Fibroblast of peridontal ligament (primary cell): ENCODE measurements at regions not wholly inside any gene's neighbourhood (a gene's known extent, or its start where the extent isn't known, plus 50 kb on each side); places are given as distances from the start of the nearest gene placed in this dataset.

Source experiments
- DNase-seq: peaks from one replicate; pipeline ENCODE4 v3.0.0-alpha.2; 2010; ENCODE audit errors: extremely low read depth

DNA sequence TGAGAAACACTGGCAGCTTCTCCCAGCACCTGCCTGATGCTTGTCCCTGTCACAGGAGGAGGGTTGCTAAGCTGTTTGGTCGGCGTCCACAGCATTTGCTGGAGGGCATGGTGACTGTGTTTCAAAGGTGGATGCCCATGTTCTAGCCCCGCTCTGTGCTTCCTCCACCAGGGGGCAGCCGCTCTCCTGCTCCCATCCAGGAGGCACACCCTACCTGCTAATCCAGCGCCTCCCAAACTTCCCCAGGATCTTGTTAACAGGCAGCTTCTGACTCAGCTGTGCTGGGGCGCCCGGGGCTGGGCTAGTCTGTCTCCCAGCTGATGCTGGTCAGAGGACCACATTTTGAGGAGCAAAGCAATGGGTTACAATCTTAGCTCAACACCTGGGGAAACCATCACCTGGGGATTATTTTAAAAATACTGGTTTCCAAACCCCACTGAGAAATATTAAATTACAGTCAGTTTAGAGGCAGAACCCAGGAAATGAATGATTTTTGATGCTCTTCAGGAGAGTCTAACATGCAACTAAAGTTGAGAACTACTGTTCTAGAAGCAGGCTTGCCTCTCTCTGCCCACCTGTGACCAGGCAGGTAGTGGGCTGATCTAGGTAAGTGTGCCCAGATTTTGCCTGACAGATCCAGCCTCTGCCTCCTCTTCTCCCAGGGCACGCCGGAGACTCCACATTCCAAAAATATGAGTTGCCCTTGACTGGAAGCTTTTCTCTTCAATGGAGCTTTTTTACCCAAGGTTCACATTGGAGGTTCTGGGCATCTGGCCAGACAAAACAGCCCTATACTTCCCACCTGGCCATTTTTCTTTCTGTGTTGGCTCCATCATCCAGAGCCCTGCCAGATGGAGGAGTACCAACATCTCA, 92.7 kb upstream of the GPR26 start:
- no peak for DNase-seq

DNA sequence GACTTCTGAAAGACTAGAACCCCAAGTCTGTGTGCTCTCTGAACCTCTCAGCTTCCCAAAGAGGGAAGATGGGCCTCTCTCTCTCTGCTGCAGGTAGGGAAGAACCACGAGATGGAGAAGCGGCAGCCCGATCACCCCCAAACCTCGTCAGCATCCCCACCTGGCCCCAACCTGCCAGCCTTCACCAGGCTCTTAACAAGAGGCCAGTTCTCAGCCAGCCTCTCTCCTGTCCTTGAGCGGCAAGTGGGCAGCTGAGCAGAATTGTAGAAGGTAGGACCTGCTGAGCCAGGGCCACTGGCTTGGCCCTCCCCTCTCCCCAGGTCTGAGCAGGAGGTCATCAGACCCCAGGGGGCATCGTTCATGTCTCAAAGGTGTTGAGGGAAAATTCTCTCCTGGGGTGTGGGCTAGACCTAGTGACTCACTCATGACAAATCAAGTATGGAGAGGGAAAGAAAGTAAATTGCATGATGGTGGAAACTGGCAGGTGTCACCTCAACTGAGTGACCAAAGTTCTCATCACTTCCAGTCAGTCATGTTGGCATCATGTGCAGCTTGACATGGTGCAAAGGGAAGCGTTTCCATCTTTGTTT, 92.0 kb upstream of the GPR26 start:
- no peak for DNase-seq

DNA sequence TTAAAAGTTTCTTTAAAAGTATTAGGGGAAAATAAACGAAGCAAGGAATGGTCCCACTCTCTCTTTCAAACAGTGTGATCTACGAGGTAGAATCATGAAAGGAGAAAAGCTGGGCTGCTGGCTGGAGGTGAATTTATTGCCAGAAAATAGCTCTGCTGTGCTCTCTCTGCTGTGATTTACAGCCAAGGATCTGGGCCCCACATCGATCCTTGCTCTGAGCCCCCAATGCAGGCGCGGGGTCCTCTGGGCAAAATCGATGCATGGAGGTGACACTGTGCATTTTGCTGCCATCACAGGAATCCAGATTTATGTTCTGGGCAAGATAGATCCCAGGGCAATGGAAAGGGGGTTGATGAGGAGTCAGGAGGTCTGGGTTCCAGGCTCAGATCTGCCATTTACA, 91.0 kb upstream of the GPR26 start:
- DNase-seq, result no peak

DNA sequence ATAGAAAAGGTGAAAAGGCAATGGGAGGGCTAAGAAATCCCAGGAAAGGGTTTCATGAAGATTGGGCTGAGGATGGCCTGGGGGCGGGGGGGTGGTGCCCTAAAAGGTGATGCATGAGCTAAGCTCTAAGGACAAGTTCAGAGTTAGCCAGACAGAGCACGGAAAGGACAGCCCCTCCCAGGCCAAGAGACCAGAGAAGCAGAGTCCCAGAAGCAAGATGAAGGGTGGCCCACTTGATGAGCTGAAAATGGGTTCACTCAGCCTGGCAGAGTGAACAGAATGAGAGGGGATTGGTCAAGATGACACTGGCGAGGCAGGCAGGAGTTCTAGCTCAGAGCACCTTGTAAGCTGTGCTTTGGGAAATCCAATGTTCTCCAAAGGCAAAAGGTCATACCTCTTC, 89.4 kb upstream of the GPR26 start:
- no peak for DNase-seq

DNA sequence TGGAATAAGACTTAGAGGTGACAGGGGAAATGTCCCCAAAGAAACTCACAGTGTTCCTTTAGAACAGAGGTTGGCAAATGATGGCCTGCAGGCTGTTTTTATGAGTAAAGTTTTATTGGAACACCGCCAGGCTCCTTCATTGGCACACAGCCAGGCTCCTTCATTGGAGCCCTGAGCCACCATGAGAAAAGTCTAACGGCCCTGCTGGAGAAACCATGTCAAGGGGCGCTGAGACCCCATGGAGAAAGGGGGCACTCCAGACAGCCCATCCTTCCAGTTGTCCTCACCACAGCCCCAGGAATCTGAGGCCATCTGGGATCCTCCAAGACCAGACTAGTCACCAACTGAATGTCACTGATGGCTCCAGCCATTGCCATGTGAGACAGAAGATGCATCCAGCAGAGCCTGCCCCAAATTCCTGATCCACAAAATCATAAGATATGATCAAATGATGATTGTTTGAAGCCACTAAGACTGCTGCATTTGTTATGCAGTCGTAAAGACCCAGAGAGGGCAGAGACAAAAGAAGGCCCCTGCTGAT, 88.2 kb upstream of the GPR26 start:
- DNase-seq, result no peak

DNA sequence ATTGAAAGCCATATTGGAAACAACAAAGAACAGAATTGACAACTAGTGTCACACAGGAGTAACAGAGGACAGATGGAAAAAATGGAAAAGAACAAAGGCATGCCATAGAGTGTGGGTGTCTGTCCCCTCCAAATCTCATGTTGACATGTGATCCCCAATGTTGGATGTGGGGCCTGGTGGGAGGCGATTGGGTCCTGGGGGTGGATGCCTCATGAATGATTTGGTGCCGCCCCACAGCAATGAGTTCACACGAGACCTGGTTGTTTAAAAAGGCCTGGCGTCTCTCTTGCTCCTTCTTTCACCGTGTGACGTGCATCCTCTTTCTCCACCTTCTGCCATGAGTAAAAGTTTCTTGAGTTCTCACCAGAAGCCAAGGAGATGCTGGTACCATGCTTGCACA, 87.4 kb upstream of the GPR26 start:
- DNase-seq, result no peak

DNA sequence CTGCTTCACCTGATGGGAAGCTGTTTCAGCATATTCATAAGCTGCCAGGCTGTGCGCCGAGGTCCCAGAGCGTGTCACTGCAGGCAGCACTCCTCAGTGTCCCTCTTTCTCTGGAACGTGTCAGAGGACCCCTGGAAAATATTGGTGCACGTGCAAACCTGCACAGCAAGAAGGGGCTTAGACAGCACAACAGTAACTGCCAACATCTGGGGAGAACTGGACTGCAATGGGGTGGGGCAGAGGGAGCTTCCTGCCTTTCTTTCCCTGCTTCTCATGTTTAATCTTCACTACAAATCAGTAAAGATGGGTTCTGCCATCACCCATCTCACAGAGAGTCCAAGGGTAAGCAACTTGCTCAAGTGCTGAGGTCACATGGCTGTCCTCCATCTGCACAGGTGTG, 86.5 kb upstream of the GPR26 start:
- DNase-seq, result no peak

DNA sequence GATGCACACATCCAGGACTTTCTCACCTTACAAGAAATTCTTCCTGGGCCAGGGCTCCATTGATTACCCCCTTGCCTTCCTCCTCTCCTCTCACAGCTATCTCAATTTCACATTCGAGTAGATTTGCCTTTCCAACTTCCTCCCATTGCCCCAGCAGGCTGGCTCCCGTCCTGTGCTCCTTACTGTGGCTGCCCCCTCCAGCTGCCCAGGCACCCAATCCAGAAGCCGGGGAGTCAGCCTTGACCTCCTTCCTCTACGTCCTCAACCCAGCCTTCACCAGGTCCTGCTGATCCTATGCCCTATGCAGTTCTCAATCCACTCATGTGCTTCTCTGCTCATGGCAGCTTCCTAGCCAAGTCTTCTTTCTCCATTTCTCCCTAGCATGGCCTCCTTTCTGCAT, 85.7 kb upstream of the GPR26 start:
- DNase-seq, result no peak

DNA sequence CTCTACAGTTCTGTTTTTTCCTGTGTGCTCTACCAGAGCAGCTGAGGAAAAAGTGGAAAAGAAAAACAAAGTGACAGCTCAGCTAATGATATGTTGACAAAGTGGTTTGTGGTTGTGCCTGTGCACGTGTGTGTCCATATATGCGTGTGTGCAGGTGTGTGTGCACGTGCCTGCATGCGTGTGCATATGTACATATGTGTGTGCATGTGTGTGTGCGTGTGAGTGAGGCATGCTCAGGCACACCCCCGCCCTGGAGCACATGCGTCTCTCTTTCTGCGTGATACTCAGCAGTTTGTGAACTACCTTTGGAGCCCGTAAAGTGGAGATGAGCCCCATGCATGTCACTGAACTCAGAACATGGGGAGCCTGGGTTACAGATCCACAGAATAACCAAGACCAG, 84.5 kb upstream of the GPR26 start:
- DNase-seq, result no peak

DNA sequence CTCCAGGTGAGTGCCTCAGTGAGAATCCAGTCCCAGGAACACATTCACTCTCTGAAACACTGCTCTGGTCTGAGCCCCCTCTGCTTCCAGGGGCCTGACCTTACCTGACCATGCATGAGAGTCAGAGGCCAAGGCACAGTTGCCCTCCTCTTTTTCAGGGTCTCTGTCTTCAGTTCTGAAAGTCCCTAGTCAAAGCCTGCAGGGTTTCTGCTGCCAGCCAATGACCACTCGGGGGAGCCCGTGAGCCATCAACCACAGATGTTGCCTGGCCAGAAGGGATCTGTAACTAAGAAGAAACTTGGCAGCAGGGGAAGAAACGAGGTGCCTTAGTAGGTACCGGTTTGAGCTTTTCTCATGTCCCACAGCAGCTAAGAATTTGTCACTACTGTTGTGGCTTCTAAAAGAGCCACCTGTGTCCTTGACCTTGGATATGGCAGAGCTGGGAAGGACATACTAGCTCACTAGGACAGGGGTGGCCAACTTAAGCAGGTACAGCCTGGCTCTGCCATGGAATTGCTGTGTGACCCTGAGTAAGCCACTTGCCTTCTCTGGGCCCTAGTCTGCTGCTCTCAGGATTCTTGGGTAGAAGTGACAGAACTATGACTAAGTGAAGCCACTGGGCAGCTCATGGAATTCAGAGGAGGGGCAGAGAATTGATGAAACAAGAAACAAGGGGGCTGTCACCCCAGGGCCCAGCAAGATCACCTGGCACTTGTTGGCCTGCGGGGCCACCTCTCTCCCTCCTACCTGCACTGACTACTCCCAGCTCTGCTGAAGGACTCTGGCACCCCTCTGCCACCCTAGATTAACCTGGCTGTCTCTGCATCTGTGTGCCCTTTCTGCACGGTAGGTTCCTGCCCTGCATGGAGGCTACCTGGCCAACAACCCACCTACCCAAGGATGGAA, 83.8 kb upstream of the GPR26 start:
- peak; percentile 77 for DNase-seq

DNA sequence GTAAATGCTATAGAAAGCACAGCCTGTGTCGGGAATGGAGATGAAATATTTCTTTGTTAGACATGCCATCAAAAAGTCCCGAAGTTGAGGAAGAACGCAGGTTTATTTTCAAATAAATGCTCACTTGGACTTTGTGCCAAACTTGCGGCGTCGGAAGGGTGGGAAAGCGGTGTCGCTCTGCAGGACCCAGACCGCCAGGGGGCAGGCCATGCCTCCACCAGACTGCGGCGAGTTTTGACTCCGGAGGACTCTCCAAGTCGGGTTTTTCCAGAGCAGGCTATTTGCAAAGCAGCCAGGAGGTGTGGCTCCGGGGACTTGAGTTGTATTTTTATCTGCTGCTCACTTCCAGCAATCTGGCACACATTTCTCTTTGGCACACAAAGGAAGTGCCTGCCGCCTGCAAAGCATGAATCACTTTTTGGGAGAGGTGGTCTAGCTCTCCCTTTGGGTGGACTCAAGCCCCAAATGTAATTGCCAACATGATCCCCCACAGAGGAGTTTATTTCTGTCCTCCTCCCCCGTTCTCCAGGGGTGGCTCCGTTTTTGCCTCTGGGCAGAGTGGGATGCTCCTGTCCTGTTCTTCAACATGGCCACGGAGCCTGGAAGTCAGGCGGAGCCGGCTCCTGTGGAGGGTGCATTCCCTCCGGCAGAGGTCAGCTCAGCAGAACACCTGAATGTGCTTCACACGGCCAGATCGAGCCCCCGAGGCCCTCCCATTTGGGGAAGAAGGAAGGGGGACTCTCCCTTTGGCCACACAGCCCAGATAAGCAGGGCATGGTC, 82.3 kb upstream of the GPR26 start:
- peak; percentile 94 for DNase-seq

DNA sequence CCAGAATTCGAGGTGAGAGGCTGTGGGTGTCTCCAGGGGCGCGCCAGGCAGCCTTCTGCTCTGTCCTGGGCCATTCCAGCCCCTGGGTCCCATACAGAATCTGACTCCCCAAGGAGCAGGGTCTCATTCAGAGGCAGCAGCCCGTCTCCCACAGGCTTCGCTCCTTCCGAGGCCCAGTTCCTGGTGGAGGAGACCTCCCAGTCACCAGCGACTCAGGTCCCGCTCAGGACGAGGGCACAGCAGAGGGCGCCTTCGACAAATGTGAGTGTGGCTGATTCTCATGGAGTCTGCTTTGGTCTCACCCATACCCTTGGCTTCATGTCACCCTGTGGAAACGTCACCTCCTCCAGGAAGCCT, 81.8 kb upstream of the GPR26 start:
- DNase-seq, result no peak

DNA sequence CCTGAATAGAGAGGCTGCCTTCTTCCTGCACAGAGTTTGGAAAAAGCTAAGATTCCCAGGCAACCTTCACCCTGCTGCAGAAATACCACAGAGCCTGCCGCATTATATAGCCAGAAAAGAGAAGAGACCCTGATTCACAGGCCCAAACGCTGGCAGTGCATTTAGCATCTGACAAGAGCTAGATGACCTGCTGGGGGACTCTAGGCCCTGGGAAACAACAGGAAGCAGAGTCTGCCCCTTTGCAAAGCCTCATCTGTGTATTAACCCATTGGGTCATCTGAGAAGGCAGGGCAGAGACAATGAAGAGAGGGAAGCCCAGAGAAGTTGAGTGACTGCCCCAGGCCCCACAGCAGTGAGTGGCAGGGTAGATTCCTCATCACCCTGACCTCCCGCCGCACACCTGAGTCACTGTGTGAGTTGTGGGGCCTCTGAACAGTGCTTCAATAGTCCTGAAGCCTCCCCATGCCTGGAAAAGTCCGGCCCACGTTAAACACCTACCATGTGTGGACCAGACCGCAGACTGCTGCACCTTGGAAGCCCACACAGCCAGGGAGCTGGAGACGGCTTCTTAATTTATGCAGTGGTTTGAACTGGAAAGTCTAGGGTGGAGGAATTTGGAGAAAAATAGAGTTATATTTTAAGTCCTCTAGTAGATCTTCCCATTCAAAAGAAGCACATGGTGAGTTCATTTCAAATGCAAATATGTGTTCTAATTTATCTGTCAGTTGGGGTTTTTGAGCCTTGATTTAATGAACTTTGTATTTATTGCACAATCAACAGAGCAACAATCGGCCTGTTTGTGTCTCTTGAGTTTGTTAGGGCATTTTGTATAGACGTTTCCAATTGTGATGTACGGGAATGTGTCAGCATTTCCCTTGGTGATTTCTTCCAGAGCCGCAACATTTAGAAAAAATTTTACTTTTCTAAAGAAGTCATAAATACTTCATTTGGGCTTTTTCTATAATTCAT, 80.4 kb upstream of the GPR26 start:
- no peak for DNase-seq

DNA sequence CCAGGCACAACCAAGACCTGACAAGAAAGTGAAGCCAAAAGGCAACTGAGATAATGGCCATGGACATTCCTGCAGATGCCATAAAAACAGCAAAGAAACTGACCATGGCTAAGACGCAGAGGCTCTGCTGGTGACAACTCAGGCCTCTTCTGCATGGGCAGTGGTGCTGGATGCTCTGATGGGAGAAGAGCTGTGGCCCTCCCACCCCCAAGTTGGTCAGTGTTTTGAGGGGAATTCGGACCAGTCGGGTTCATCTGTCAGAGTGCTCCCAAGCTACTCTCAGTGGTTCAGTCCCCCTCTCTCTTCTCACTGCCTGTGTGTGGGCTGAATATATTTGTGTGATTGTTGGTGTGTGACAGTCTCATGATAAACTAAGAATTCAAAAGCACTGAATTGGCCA, 79.0 kb upstream of the GPR26 start:
- DNase-seq, result no peak

DNA sequence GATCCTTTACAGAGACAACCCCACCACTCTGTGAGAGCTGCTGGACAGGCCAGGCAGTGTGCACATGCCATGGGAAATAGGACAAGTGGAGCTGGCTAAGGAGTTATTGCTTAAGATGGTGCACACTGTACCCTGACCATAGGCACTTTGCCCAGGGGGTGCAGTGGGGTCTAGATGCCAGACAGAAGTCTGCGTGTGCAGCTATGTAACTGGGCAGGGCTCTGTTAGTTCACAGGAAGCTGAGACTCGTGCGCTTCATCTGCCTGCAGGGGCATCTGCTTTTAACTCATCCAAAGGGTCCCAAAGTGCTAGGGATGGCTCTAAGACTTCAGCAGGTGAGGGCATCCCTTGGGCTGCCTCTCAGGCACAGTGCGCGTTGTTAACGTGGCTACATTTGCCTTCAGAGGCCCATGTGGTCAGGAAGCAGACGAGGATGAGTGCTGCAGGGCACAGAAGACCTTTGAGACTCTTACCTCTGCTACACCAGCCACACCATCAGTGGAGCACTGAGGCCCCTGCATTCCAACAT, 77.7 kb upstream of the GPR26 start:
- no peak for DNase-seq

DNA sequence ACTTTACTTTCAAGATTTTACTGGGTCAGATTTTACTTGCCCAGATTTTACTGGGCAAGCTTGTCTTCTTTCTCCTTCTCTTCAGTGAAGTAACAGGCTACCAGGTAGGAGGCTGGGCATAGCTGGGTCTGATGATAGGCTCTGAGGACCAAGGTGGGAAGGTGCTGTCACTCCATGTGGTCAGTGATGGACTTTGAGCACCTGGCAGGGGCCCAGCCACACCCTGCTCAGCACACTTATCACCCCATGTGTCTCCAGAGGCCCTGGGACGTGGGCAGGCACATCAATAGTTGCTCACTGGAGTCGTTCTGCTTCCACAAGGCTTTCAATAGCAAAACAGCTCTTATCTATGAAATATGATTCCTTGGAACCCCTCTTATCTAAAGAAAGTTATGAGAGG, 70.5 kb upstream of the GPR26 start:
- DNase-seq, result no peak

DNA sequence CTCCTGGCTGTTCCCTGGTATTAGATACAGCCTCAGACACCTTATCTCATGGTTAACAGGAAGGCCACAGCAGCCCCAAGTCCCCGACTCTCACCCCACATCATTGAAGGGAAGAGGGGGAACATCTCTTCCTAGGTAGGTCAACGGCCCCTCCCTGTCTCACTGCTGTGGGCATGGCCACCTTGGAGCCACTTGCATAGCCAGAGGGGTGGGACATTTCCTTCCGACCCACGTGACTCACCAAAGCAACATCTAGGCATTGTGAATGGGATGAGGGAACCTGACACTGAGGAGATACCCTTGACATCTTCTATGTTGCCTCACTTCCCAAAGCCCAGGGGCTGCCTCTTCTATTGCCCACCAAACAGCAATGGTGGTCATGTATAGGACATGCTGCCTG, 68.5 kb upstream of the GPR26 start:
- no peak for DNase-seq

DNA sequence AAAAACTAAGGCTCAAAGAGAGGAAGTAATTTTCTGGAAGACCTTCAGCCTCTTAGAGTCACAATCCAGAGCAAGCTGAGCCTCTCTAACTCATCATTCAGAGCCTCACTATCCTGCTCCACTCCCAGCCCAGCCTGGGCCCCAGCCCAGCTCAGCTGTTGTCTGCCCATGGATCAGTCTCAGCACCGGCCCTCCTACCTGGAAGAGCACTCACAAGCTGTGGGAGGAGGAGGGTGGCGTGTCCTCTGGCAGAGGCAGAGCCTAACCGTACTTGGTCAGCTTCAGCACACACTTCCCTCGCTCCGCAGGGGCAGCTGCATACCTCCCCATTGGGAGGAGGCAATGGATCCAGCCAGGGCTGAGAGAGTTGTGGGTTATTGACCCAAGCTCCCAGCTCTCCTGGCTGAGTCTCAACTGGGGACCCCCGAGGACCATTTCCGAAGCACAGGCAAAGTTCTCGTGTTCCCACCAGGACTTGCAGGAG, 66.7 kb upstream of the GPR26 start:
- DNase-seq, result no peak

DNA sequence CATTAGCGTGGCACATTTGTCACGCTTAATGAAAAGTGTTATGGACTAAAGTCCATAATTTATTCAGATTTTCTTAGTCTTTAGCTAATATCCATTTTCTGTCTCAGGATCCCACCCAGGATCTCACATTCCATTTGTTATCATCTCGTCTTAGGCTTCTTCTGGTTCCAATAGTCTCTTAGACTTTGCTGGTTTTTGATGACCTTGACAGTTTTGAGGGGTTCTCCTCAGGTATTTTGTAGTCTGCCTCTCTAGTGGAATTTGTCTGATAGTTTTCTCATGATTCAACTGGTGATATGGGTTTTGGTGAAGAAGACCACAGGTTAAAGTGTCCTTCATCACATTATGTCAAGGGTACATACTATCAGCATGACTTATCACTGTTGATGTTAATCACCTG, 66.0 kb upstream of the GPR26 start:
- no peak for DNase-seq

DNA sequence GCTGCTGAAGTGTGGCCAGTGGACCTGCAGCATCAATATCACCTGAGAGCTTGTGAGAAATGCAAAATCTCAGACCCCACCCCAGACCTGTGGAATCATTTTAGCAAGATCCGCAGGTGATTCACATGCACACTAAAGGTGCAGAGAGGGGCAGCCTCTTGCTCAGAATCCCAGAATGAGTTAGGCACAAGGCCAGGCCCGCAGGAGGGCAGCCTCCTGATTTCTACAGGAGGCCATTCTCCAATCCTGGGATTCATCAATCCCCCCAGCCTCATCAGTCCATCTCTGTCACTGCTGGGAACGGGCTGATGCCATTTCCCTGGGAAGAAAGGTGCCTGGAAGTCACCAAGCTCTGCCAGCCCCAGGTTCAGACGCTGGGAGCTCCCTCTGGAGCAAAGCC, 63.0 kb upstream of the GPR26 start:
- no peak for DNase-seq
